Mesendoderm (in vitro differentiated cells): ENCODE measurements at regions not wholly inside any gene's neighbourhood (a gene's known extent, or its start where the extent isn't known, plus 50 kb on each side); places are given as distances from the start of the nearest gene placed in this dataset.

Experiments used
- DNase-seq: peaks from one replicate; pipeline ENCODE4 v3.0.0; 2013
- H2AK5ac ChIP-seq: 2 replicates; pipeline ENCODE4 v1.6.1; 2013; ENCODE audit warnings: low read length, inconsistent platforms
- H2BK120ac ChIP-seq: 2 replicates; pipeline ENCODE4 v1.6.1; 2013; ENCODE audit warnings: low read depth, mild to moderate bottlenecking, low read length, moderate library complexity, mixed read lengths
- H2BK15ac ChIP-seq: replicated peaks from 2 replicates; pipeline ENCODE4 v1.6.1; 2013; ENCODE audit warnings: low read depth, mild to moderate bottlenecking, moderate library complexity
- H2BK5ac ChIP-seq: 2 replicates; pipeline ENCODE4 v1.6.1; 2013; ENCODE audit warnings: low read length, inconsistent platforms
- H3K18ac ChIP-seq: 2 replicates; pipeline ENCODE4 v1.6.1; 2013; ENCODE audit warnings: mild to moderate bottlenecking, low read length, mixed read lengths
- H3K23ac ChIP-seq: one replicate; pipeline ENCODE4 v1.6.1; 2013; ENCODE audit warnings: low read length
- H3K27ac ChIP-seq: 2 replicates; pipeline ENCODE4 v1.5.1; 2013; ENCODE audit warnings: low read depth, mild to moderate bottlenecking, inconsistent platforms, low read length, moderate library complexity
- H3K27me3 ChIP-seq: 2 replicates; pipeline ENCODE4 v1.6.1; 2013; ENCODE audit warnings: low read length, control low read depth, mild to moderate bottlenecking, inconsistent platforms; ENCODE audit not compliant: insufficient read depth, poor library complexity
- H3K36me3 ChIP-seq: 2 replicates; pipeline ENCODE4 v1.6.1; 2013; ENCODE audit warnings: low read length, inconsistent platforms; ENCODE audit not compliant: control insufficient read depth, insufficient read depth
- H3K4ac ChIP-seq: one replicate; pipeline ENCODE4 v1.6.1; 2013; ENCODE audit warnings: low read depth, mild to moderate bottlenecking, low read length, moderate library complexity
- H3K4me1 ChIP-seq: 2 replicates; pipeline ENCODE4 v1.6.1; 2013; ENCODE audit warnings: low read depth, low read length, inconsistent platforms; ENCODE audit not compliant: control insufficient read depth
- H3K4me2 ChIP-seq: 2 replicates; pipeline ENCODE4 v1.6.1; 2013; ENCODE audit warnings: low read length
- H3K4me3 ChIP-seq: 2 replicates; pipeline ENCODE4 v1.5.1; 2013; ENCODE audit warnings: mild to moderate bottlenecking, low read length
- H3K56ac ChIP-seq: one replicate; pipeline ENCODE4 v1.6.1; 2013; ENCODE audit warnings: low read length
- H3K79me1 ChIP-seq: 2 replicates; pipeline ENCODE4 v1.6.1; 2013; ENCODE audit warnings: low read length, inconsistent platforms
- H3K79me2 ChIP-seq: 2 replicates; pipeline ENCODE4 v1.6.1; 2013; ENCODE audit warnings: mild to moderate bottlenecking, low read length; ENCODE audit not compliant: control insufficient read depth, insufficient read depth
- H3K9ac ChIP-seq: 2 replicates; pipeline ENCODE4 v1.6.1; 2013; ENCODE audit warnings: low read length, inconsistent platforms
- H4K5ac ChIP-seq: one replicate; pipeline ENCODE4 v1.6.1; 2013; ENCODE audit warnings: low read length
- H4K8ac ChIP-seq: one replicate; pipeline ENCODE4 v1.6.1; 2013; ENCODE audit warnings: low read depth, mild to moderate bottlenecking, control low read depth, low read length, moderate library complexity
- WGBS: extraction: QIAGEN DNeasy Blood & Tissue Kit; methylation state at CpG from one replicate; pipeline ENCODE4 v1.1.7; 2013; ENCODE audit warnings: low lambda C conversion rate, missing lambda C conversion rate; ENCODE audit not compliant: insufficient coverage; ENCODE audit errors: extremely low coverage; 5-methylcytosine and 5-hydroxymethylcytosine counted together

- H2AK5ac ChIP-seq = no peak overlapping the region
- H3K56ac ChIP-seq = no peak overlapping the region
- no peak overlapping the region for H3K4me2 ChIP-seq
- DNase-seq = no peak
- WGBS = no CpG with 5 or more reads among the region's 2 CpGs
- no peak overlapping the region for H3K4me3 ChIP-seq
- H2BK15ac ChIP-seq = no peak overlapping the region
- no peak overlapping the region for H3K4ac ChIP-seq
- no peaks in the 10 kb centered on the region for H3K4me1 ChIP-seq
- H3K18ac ChIP-seq = no peak overlapping the region
- no peak overlapping the region for H2BK5ac ChIP-seq
- H2BK120ac ChIP-seq = no peak overlapping the region
- no peak overlapping the region for H4K5ac ChIP-seq
- H3K27me3 ChIP-seq = no peaks in the 10 kb centered on the region
- no peaks in the 10 kb centered on the region for H3K79me2 ChIP-seq
- H3K27ac ChIP-seq = no peak overlapping the region
- H3K23ac ChIP-seq = no peak overlapping the region
- no peaks in the 10 kb centered on the region for H3K79me1 ChIP-seq
- no peak overlapping the region for H3K9ac ChIP-seq
- no peaks in the 10 kb centered on the region for H3K36me3 ChIP-seq
- H4K8ac ChIP-seq = no peak overlapping the region
Measured at GRCh38 chr10:2873769-2874168, 193.6 kb upstream of the PFKP start.

- no peak overlapping the region for H3K56ac ChIP-seq
- no peak overlapping the region for H2BK15ac ChIP-seq
- no peak overlapping the region for H3K27ac ChIP-seq
- H4K8ac ChIP-seq = no peak overlapping the region
- no peak overlapping the region for H4K5ac ChIP-seq
- DNase-seq = no peak
- no peak overlapping the region for H3K9ac ChIP-seq
- WGBS = no CpG with 5 or more reads among the region's 2 CpGs
- no peak overlapping the region for H3K18ac ChIP-seq
- no peaks in the 10 kb centered on the region for H3K79me1 ChIP-seq
- H3K4ac ChIP-seq = no peak overlapping the region
- no peak overlapping the region for H3K4me3 ChIP-seq
- no peak overlapping the region for H3K4me2 ChIP-seq
- H3K23ac ChIP-seq = no peak overlapping the region
- H3K4me1 ChIP-seq = no peaks in the 10 kb centered on the region
- H3K27me3 ChIP-seq = no peaks in the 10 kb centered on the region
- no peak overlapping the region for H2BK5ac ChIP-seq
- H3K36me3 ChIP-seq = no peaks in the 10 kb centered on the region
- H2BK120ac ChIP-seq = no peak overlapping the region
- no peak overlapping the region for H2AK5ac ChIP-seq
- no peaks in the 10 kb centered on the region for H3K79me2 ChIP-seq
Measured at GRCh38 chr10:2871673-2872219, 195.6 kb upstream of the PFKP start.

DNA sequence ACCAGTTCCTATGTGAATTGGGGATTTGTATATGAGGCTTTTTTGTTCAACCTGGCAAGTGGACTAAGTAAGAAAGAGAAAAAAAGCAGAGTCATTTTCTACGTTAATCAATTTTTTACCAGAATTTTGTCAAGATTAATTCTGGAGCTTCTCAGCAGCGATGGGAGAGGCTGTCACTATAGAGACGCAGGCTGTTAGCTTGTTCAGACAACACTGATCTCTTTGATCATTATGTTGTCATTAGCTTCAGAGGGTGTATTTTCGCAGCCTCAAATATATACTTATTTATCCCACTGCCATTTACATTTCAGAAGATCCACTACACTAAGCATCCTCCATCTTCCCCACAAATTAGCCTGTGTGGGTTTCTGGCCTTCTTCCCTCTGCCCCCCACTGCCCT, 196.7 kb upstream of the PFKP start:
- no peak overlapping the region for H3K4me3 ChIP-seq
- WGBS = no CpG with 5 or more reads among the region's 4 CpGs
- H4K5ac ChIP-seq = no peak overlapping the region
- no peak overlapping the region for H2BK15ac ChIP-seq
- no peak overlapping the region for H2BK5ac ChIP-seq
- no peak overlapping the region for H3K4me2 ChIP-seq
- H3K27me3 ChIP-seq = no peaks in the 10 kb centered on the region
- no peak overlapping the region for H3K27ac ChIP-seq
- no peak overlapping the region for H3K56ac ChIP-seq
- no peak overlapping the region for H3K4ac ChIP-seq
- no peak overlapping the region for H4K8ac ChIP-seq
- no peak overlapping the region for H2BK120ac ChIP-seq
- H2AK5ac ChIP-seq = no peak overlapping the region
- no peak overlapping the region for H3K23ac ChIP-seq
- H3K79me2 ChIP-seq = no peaks in the 10 kb centered on the region
- H3K18ac ChIP-seq = no peak overlapping the region
- DNase-seq = no peak
- no peaks in the 10 kb centered on the region for H3K79me1 ChIP-seq
- H3K4me1 ChIP-seq = no peaks in the 10 kb centered on the region
- H3K36me3 ChIP-seq = no peaks in the 10 kb centered on the region
- H3K9ac ChIP-seq = no peak overlapping the region

DNA sequence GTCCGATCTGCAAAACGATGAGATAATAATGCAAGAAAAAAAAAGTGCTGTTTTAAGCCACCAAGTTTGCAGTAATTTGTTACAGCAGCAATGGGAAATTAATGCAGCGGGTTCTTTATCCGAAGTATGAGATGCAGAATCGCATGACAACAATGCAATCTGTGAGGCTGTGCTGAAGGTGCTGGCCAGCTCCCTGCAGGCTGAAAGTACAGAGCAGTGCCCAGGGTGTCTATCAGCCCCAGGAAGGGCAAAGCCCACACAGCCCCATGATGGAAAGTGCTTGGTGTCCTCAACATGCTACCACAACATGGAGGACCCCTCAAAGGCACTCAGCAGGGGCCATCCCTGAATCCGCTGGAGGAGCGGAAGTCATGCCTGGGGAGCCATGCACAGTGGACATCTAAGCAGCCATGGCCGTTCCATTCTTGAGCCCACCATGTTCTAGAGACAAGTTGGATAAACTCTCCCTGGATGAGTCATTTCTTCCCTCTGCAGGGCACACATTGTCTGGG, 199.5 kb upstream of the PFKP start:
- no CpG with 5 or more reads among the region's 8 CpGs for WGBS
- Histone ChIP-seq H2AK5ac (no peak overlapping the region), H3K4me3 (no peak overlapping the region), H3K56ac (no peak overlapping the region), H3K4me1 (no peaks in the 10 kb centered on the region), H3K4me2 (no peak overlapping the region), H3K27me3 (no peaks in the 10 kb centered on the region), H3K4ac (no peak overlapping the region), H4K8ac (no peak overlapping the region), H3K79me1 (no peaks in the 10 kb centered on the region), H2BK15ac (no peak overlapping the region), H3K18ac (no peak overlapping the region), H3K23ac (no peak overlapping the region), H3K9ac (no peak overlapping the region), H2BK120ac (no peak overlapping the region), H2BK5ac (no peak overlapping the region), H4K5ac (no peak overlapping the region), H3K27ac (no peak overlapping the region), H3K36me3 (no peaks in the 10 kb centered on the region), H3K79me2 (no peaks in the 10 kb centered on the region)
- no peak for DNase-seq

GRCh38 chr10:2866569-2866968, 200.8 kb upstream of the PFKP start:
- Histone ChIP-seq H2AK5ac (no peak overlapping the region), H3K27me3 (no peaks in the 10 kb centered on the region), H2BK120ac (no peak overlapping the region), H3K56ac (no peak overlapping the region), H3K4me1 (no peaks in the 10 kb centered on the region), H3K9ac (no peak overlapping the region), H3K79me1 (no peaks in the 10 kb centered on the region), H4K8ac (no peak overlapping the region), H3K23ac (no peak overlapping the region), H3K4me2 (no peak overlapping the region), H3K4me3 (no peak overlapping the region), H3K79me2 (no peaks in the 10 kb centered on the region), H2BK15ac (no peak overlapping the region), H3K18ac (no peak overlapping the region), H2BK5ac (no peak overlapping the region), H4K5ac (no peak overlapping the region), H3K4ac (no peak overlapping the region), H3K36me3 (no peaks in the 10 kb centered on the region), H3K27ac (no peak overlapping the region)
- WGBS = no CpG with 5 or more reads among the region's 5 CpGs
- DNase-seq = no peak

GRCh38 chr10:2861632-2862210, 205.6 kb upstream of the PFKP start:
- H3K27ac ChIP-seq = no peak overlapping the region
- H3K27me3 ChIP-seq = no peaks in the 10 kb centered on the region
- no peak for DNase-seq
- no peaks in the 10 kb centered on the region for H3K36me3 ChIP-seq
- H3K18ac ChIP-seq = no peak overlapping the region
- no peak overlapping the region for H2BK120ac ChIP-seq
- H3K4me1 ChIP-seq = no peaks in the 10 kb centered on the region
- H3K79me2 ChIP-seq = no peaks in the 10 kb centered on the region
- H2BK15ac ChIP-seq = no peak overlapping the region
- H2AK5ac ChIP-seq = no peak overlapping the region
- no peak overlapping the region for H2BK5ac ChIP-seq
- no peak overlapping the region for H4K8ac ChIP-seq
- no peak overlapping the region for H3K9ac ChIP-seq
- no peak overlapping the region for H3K56ac ChIP-seq
- no peak overlapping the region for H4K5ac ChIP-seq
- H3K79me1 ChIP-seq = no peaks in the 10 kb centered on the region
- no peak overlapping the region for H3K4me3 ChIP-seq
- H3K4me2 ChIP-seq = no peak overlapping the region
- H3K23ac ChIP-seq = no peak overlapping the region
- H3K4ac ChIP-seq = no peak overlapping the region
- 100% methylated on average over 1 of the region's 6 CpGs for WGBS
